MM.1S (cell line): ENCODE measurements at regions not wholly inside any gene's neighbourhood (a gene's known extent, or its start where the extent isn't known, plus 50 kb on each side); places are given as distances from the start of the nearest gene placed in this dataset.

ENCODE experiments used
- CTCF ChIP-seq: fragments of 300-600 bp; sonication (generic); IDR thresholded peaks from 2 replicates; pipeline ENCODE4 v1.5.1; 2016; ENCODE audit warnings: antibody characterized with exemption, low read length, mixed read lengths
- EZH2 ChIP-seq: fragments of 300-600 bp; sonication (generic); optimal IDR thresholded peaks from 2 replicates; pipeline ENCODE3; 2017; ENCODE audit warnings: low read depth, mild to moderate bottlenecking, antibody characterized with exemption, low read length, mixed read lengths

- TF ChIP-seq CTCF (no peak), EZH2 (no peak)
Observed at GRCh38 chr1:90351019-90351418, 356.1 kb downstream of the ZNF326 start.
